ENCODE measurements at regions not wholly inside any gene's neighbourhood (a gene's known extent, or its start where the extent isn't known, plus 50 kb on each side); places are given as distances from the start of the nearest gene placed in this dataset.

DNA sequence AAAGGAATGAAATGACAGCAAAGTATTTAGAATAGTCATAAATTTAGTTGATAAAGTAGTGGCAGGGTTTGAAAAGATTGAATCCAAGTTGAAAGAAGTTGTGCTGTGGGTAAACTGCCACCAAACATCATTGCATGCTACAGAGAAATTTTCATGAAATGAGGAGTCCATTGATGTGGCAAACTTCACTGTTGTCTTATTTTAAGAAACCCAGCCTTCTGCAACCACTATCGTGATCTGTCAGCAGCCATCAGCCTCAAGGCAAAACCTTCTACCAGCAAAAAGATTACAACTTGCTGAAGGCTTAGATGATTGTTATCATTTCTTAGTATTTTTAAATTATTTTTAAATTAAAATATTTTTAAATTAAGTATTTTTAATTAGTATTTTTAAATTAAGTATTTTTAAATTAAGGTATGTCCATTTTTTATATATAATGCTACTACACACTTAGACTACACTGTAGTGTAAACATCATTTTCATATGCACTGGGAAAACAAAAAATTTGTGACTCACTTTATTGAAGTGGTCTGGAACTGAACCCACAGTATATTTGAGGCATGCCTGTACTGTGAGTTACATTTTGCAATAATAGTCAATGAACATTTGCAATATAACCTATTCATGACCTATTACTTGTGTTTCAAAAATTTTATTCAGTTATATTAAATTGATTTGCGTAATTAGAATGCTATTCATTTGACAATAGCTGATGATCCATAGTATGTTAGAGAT lies 67.2 kb upstream of the SYT1 start:
- intact Hi-C loops (cut with micrococcal nuclease), result no loop called here
- Histone ChIP-seq H3K9me3 (ENCODE audit: low read length) (no peaks in the 10 kb centered on the region), H3K79me2 (ENCODE audit: low read length) (no peaks in the 10 kb centered on the region), H3K9ac (ENCODE audit: low read length) (no peak overlapping the region), H3F3A (ENCODE audit: low read length, unreplicated experiment) (no peaks in the 10 kb centered on the region), H2AFZ (ENCODE audit: low read length) (no peak overlapping the region), H3K4me1 (ENCODE audit: insufficient read depth, low read length) (peaks cover 4% of the 10 kb centered on the region), H3K27ac (ENCODE audit: low read length) (no peak overlapping the region), H3K4me2 (ENCODE audit: low read length) (no peak overlapping the region), H3K36me3 (ENCODE audit: low read depth, low read length) (no peaks in the 10 kb centered on the region), H3K9me2 (replicated peaks; ENCODE audit: low read length) (no peaks in the 10 kb centered on the region), H3K27me3 (ENCODE audit: low read length) (no peaks in the 10 kb centered on the region), H3K4me3 (ENCODE audit: low read length) (no peak overlapping the region), H4K20me1 (ENCODE audit: low read length) (no peaks in the 10 kb centered on the region)
- no peak for TF ChIP-seq EZH2phosphoT487 (IDR thresholded peaks at IDR 0.05; ENCODE audit: borderline replicate concordance, low read length)
- TF ChIP-seq, protein P1, sequence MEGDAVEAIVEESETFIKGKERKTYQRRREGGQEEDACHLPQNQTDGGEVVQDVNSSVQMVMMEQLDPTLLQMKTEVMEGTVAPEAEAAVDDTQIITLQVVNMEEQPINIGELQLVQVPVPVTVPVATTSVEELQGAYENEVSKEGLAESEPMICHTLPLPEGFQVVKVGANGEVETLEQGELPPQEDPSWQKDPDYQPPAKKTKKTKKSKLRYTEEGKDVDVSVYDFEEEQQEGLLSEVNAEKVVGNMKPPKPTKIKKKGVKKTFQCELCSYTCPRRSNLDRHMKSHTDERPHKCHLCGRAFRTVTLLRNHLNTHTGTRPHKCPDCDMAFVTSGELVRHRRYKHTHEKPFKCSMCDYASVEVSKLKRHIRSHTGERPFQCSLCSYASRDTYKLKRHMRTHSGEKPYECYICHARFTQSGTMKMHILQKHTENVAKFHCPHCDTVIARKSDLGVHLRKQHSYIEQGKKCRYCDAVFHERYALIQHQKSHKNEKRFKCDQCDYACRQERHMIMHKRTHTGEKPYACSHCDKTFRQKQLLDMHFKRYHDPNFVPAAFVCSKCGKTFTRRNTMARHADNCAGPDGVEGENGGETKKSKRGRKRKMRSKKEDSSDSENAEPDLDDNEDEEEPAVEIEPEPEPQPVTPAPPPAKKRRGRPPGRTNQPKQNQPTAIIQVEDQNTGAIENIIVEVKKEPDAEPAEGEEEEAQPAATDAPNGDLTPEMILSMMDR (conservative IDR thresholded peaks at IDR 0.05; ENCODE audit: low read depth, low read length), result no peak
- TF ChIP-seq EZH2 (IDR thresholded peaks at IDR 0.05; ENCODE audit: low read length, unreplicated experiment), result no peak
- ATAC-seq (peak; percentile 96), DNase-seq (peak; percentile 72)
- CTCF ChIA-PET, result no interaction called here
- POLR2A ChIA-PET (ENCODE audit: unreplicated experiment), result no interaction called here
- BruUV-seq (replicated peaks), result no TSS peak

DNA sequence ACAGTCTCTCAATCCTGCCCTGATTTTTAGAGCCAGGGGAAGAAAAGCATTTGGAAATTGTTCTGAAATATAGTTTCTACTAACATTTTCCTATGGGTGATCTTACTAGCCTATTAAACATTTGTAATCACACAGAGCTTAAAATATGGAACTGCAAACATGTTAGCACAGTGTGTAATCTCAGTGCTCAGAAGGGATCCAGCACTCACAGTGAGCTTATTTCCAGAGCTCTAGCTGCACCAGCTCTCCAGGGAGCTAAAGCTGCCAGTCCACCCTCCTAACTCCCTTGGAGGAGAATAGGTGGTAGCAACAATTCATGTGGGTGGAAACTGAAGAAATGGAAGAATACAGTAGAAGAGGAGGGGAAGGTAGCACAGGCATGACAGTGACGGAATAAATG lies 64.9 kb upstream of the SYT1 start:
- intact Hi-C loops (cut with micrococcal nuclease), result no loop called here
- no peak overlapping the region for H3K9ac ChIP-seq (ENCODE audit: low read length)
- no peak overlapping the region for H3K4me3 ChIP-seq (ENCODE audit: low read length)
- no peaks in the 10 kb centered on the region for H3F3A ChIP-seq (ENCODE audit: low read length, unreplicated experiment)
- H3K9me3 ChIP-seq (ENCODE audit: low read length), result no peaks in the 10 kb centered on the region
- H3K4me1 ChIP-seq (ENCODE audit: insufficient read depth, low read length), result peaks cover 13% of the 10 kb centered on the region
- BruUV-seq (replicated peaks), result no TSS peak
- no peaks in the 10 kb centered on the region for H3K79me2 ChIP-seq (ENCODE audit: low read length)
- no peak overlapping the region for H2AFZ ChIP-seq (ENCODE audit: low read length)
- H3K4me2 ChIP-seq (ENCODE audit: low read length), result no peak overlapping the region
- H3K27ac ChIP-seq (ENCODE audit: low read length), result no peak overlapping the region
- TF ChIP-seq EZH2 (IDR thresholded peaks at IDR 0.05; ENCODE audit: low read length, unreplicated experiment), result no peak
- no peaks in the 10 kb centered on the region for H3K9me2 ChIP-seq (replicated peaks; ENCODE audit: low read length)
- H4K20me1 ChIP-seq (ENCODE audit: low read length), result no peaks in the 10 kb centered on the region
- CTCF ChIA-PET, result interaction anchor here (0.7 kb wide), 1 partner anchor 65 kb away, joined by 3 read pairs; the partner anchor contains the start of gene SYT1
- POLR2A ChIA-PET (ENCODE audit: unreplicated experiment), result interaction anchor here (0.6 kb wide), 1 partner anchor 65 kb away, joined by 3 read pairs; the partner anchor contains the start of gene SYT1
- no peaks in the 10 kb centered on the region for H3K27me3 ChIP-seq (ENCODE audit: low read length)
- ATAC-seq, result no peak
- no peaks in the 10 kb centered on the region for H3K36me3 ChIP-seq (ENCODE audit: low read depth, low read length)
- DNase-seq, result no peak

DNA sequence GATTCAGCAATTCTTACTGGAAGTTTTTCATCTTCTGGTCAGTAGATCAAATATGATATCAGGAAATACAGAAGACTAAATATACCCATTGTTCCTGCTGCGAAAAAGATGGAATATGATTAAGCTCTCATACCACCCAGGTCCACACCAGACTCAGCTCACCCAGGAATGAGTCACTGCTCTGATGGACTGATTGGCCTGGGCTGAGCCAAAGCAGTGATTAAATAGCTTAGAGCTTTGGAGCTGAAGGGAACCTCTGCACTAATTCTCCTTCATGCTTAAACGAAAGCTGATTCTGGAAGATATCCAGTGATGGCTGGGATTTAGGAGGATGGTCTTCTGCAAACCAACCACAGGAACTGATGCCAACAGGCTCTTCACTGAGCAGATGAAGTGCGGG lies 62.0 kb upstream of the SYT1 start:
- no peak overlapping the region for H3K9ac ChIP-seq (ENCODE audit: low read length)
- BruUV-seq (replicated peaks), result no TSS peak
- TF ChIP-seq, protein P1 (conservative IDR thresholded peaks at IDR 0.05; ENCODE audit: low read depth, low read length), result no peak
- no peak for TF ChIP-seq EZH2 (IDR thresholded peaks at IDR 0.05; ENCODE audit: low read length, unreplicated experiment)
- TF ChIP-seq EZH2phosphoT487 (IDR thresholded peaks at IDR 0.05; ENCODE audit: borderline replicate concordance, low read length), result no peak
- H4K20me1 ChIP-seq (ENCODE audit: low read length), result no peaks in the 10 kb centered on the region
- DNase-seq (peak; percentile 90), ATAC-seq (peak; percentile 100)
- no peaks in the 10 kb centered on the region for H3F3A ChIP-seq (ENCODE audit: low read length, unreplicated experiment)
- no peaks in the 10 kb centered on the region for H3K79me2 ChIP-seq (ENCODE audit: low read length)
- ChIA-PET POLR2A (ENCODE audit: unreplicated experiment) (interaction anchor here (0.5 to 0.6 kb wide), 3 partner anchors 218 to 1656 kb away, joined by 3 to 6 read pairs (median 3); no protein-coding TSS in a partner anchor), CTCF (interaction anchor here (0.9 kb wide), 1 partner anchor 61 kb away, joined by 5 read pairs; no protein-coding TSS in a partner anchor)
- H2AFZ ChIP-seq (ENCODE audit: low read length), result no peak overlapping the region
- peak overlapping the region; percentile 15; the same call in 1 of the 2 replicates for H3K4me2 ChIP-seq (ENCODE audit: low read length)
- no peak overlapping the region for H3K4me3 ChIP-seq (ENCODE audit: low read length)
- H3K9me2 ChIP-seq (replicated peaks; ENCODE audit: low read length), result no peaks in the 10 kb centered on the region
- intact Hi-C loops (cut with micrococcal nuclease), result no loop called here
- H3K27me3 ChIP-seq (ENCODE audit: low read length), result no peaks in the 10 kb centered on the region
- peak overlapping the region; percentile 27 for H3K27ac ChIP-seq (ENCODE audit: low read length)
- no peaks in the 10 kb centered on the region for H3K9me3 ChIP-seq (ENCODE audit: low read length)
- peaks cover 13% of the 10 kb centered on the region for H3K4me1 ChIP-seq (ENCODE audit: insufficient read depth, low read length)
- H3K36me3 ChIP-seq (ENCODE audit: low read depth, low read length), result no peaks in the 10 kb centered on the region
